H1 (cell line): ENCODE measurements at regions not wholly inside any gene's neighbourhood (a gene's known extent, or its start where the extent isn't known, plus 50 kb on each side); places are given as distances from the start of the nearest gene placed in this dataset.

ENCODE experiments used
- ATF3 ChIP-seq: IDR thresholded peaks from 2 replicates; pipeline ENCODE4 v1.6.1; 2011; ENCODE audit warnings: low read depth, mild to moderate bottlenecking, low read length; ENCODE audit not compliant: insufficient read depth
- BCL11A ChIP-seq, 2 experiments: IDR thresholded peaks; one replicate each; pipeline ENCODE4 v1.6.1; 2011; ENCODE audit warnings: low read depth in 2 of 2, low read length in 2 of 2, mild to moderate bottlenecking in 2 of 2
- JUN ChIP-seq: IDR thresholded peaks from 2 replicates; pipeline ENCODE4 v1.6.1; 2011; ENCODE audit warnings: low read depth, mild to moderate bottlenecking, improper control_type of control experiment, low read length
- PHF8 ChIP-seq: fragments of 200-600 bp; sonication (generic); conservative IDR thresholded peaks from 2 replicates; pipeline ENCODE4 v1.7.1; 2012; ENCODE audit warnings: low read depth, mild to moderate bottlenecking, inconsistent platforms, low read length, moderate library complexity
- POLR2A ChIP-seq, 2 experiments: IDR thresholded peaks; 1 replicate in 1 of 2; 2 replicates in 1 of 2; pipeline ENCODE4 v1.6.1; 2011; ENCODE audit warnings: low read depth in 2 of 2, low read length in 2 of 2, mild to moderate bottlenecking in 2 of 2; ENCODE audit errors: control extremely low read depth in 1 of 2
- POLR2AphosphoS5 ChIP-seq: IDR thresholded peaks from 2 replicates; pipeline ENCODE4 v1.6.1; 2011; ENCODE audit warnings: low read depth, low read length
- SIX5 ChIP-seq: IDR thresholded peaks from 2 replicates; pipeline ENCODE4 v1.6.1; 2011; ENCODE audit warnings: mild to moderate bottlenecking, low read depth, low read length
- SP2 ChIP-seq: IDR thresholded peaks from 2 replicates; pipeline ENCODE4 v1.6.1; 2012; ENCODE audit warnings: mild to moderate bottlenecking, low read length, inconsistent platforms
- TAF1 ChIP-seq: IDR thresholded peaks from 2 replicates; pipeline ENCODE4 v1.6.1; 2011; ENCODE audit warnings: mild to moderate bottlenecking, low read depth, low read length
- TCF12 ChIP-seq: IDR thresholded peaks from 2 replicates; pipeline ENCODE4 v1.6.1; 2011; ENCODE audit warnings: low read depth, mild to moderate bottlenecking, low read length
- USF2 ChIP-seq: IDR thresholded peaks from 2 replicates; pipeline ENCODE4 v1.6.1; 2011; ENCODE audit warnings: low read length, improper control_type of control experiment
- YY1 ChIP-seq: IDR thresholded peaks from 2 replicates; pipeline ENCODE4 v1.6.1; 2011; ENCODE audit warnings: low read depth, mild to moderate bottlenecking, low read length
- TF ChIP-seq, protein P1 (sequence below), 3 experiments: IDR thresholded peaks; 1 replicate in 2 of 3; 2 replicates in 1 of 3; pipeline versions ENCODE4 v1.5.1 to v1.6.1; 2011; ENCODE audit warnings: low read length in 3 of 3, mild to moderate bottlenecking in 3 of 3, inconsistent platforms in 2 of 3, low read depth in 1 of 3, moderate library complexity in 1 of 3; ENCODE audit not compliant: insufficient read depth in 1 of 3; ENCODE audit errors: control extremely low read depth in 1 of 3

GRCh38 chr2:228334180-228334579 is 152.7 kb upstream of the SPHKAP start:
- TF ChIP-seq SP2 (no peak), USF2 (no peak), BCL11A (IDR thresholded peaks at IDR 0.05; ENCODE audit: low read depth in 2 of 2, low read length in 2 of 2) (no peak), SIX5 (no peak), TCF12 (no peak), TAF1 (no peak), YY1 (no peak), JUN (no peak), POLR2A (IDR thresholded peaks at IDR 0.05; ENCODE audit: control extremely low read depth in 1 of 2, low read depth in 2 of 2, low read length in 2 of 2) (no peak), POLR2AphosphoS5 (no peak), PHF8 (no peak), ATF3 (no peak)
- TF ChIP-seq, protein P1, sequence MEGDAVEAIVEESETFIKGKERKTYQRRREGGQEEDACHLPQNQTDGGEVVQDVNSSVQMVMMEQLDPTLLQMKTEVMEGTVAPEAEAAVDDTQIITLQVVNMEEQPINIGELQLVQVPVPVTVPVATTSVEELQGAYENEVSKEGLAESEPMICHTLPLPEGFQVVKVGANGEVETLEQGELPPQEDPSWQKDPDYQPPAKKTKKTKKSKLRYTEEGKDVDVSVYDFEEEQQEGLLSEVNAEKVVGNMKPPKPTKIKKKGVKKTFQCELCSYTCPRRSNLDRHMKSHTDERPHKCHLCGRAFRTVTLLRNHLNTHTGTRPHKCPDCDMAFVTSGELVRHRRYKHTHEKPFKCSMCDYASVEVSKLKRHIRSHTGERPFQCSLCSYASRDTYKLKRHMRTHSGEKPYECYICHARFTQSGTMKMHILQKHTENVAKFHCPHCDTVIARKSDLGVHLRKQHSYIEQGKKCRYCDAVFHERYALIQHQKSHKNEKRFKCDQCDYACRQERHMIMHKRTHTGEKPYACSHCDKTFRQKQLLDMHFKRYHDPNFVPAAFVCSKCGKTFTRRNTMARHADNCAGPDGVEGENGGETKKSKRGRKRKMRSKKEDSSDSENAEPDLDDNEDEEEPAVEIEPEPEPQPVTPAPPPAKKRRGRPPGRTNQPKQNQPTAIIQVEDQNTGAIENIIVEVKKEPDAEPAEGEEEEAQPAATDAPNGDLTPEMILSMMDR (IDR thresholded peaks at IDR 0.05; ENCODE audit: control extremely low read depth in 1 of 3, insufficient read depth in 1 of 3, low read depth in 1 of 3, low read length in 3 of 3): no peak
